Stomach smooth muscle (tissue), 2 donors: ENCODE measurements at regions not wholly inside any gene's neighbourhood (a gene's known extent, or its start where the extent isn't known, plus 50 kb on each side); places are given as distances from the start of the nearest gene placed in this dataset.
A peak's percentile ranks its signal among the peaks of the same experiment; 100 is the strongest.

Experiments used
- H3K27ac ChIP-seq: one replicate; pipeline ENCODE4 v1.7.0; 2013; ENCODE audit warnings: mild to moderate bottlenecking, low read length, inconsistent platforms
- H3K27me3 ChIP-seq, 2 donors: one replicate each; pipeline ENCODE4 v1.7.0; 2013; ENCODE audit warnings: low read length in 2 of 2; ENCODE audit not compliant: insufficient read depth in 2 of 2, control insufficient read depth in 1 of 2
- H3K36me3 ChIP-seq, 2 donors: one replicate each; pipeline ENCODE4 v1.7.0; 2013; ENCODE audit warnings: low read length in 2 of 2; ENCODE audit not compliant: control insufficient read depth in 2 of 2, insufficient read depth in 2 of 2
- H3K4me1 ChIP-seq: one replicate; pipeline ENCODE4 v1.7.0; 2013; ENCODE audit warnings: low read length; ENCODE audit not compliant: control insufficient read depth, insufficient read depth
- H3K4me3 ChIP-seq, 2 donors: one replicate each; pipeline ENCODE4 v1.7.0; 2013; ENCODE audit warnings: low read length in 2 of 2
- H3K9ac ChIP-seq, 2 donors: one replicate each; pipeline ENCODE4 v1.7.0; 2013; ENCODE audit warnings: low read length in 2 of 2, mild to moderate bottlenecking in 1 of 2
- H3K9me3 ChIP-seq, 2 donors: one replicate each; pipeline ENCODE4 v1.7.0; 2013; ENCODE audit warnings: low read length in 2 of 2; ENCODE audit not compliant: control insufficient read depth in 2 of 2
- donor health status: healthy.
- donor health status: Pancreatic carcinoma.

DNA sequence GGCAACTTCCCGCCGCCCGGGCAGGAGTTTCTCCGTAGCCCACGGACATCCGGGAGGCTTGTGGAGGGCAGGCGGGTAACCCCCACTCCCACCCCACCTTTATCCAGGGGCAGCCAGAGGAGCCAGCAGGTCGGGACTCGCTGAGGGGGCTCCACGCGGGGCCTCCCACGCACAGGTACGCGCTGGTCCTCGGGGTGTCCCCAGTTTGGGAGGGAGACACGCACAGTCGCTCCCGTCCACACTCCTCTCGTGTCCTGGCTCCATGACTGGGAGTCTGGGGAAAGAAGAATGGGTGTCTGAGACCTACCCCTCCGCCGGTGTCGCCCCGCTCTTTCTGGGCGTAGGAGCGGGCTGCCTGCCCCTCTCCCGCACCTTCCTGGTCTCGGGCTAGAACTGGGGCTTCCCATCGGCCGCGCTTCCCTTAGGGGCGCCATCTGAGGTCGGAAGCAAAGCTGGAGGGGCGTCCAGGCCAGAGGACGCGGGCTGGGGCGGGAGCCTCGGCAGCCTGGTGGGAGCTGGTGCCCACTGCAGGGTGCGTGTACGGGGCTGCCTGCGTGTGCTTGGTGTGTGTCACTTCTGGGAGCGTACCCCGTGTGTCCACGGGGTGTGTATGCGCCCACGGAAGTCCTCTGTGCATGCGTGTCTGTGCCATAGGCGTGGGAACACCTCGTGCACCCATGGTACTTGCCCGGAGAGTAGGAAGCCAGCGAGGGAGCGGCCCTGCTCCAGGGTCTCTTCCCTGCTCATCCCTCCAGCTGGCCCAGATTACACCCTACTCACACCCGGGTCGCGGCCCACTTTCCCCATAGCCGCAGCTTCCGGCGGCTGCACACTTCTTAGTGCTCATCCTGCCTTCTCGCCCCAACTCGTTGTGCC is 73.0 kb upstream of the LEP start:
- Histone ChIP-seq H3K4me3 (peak overlapping the region; percentile 25 to 55), H3K27ac (no peak overlapping the region), H3K4me1 (peaks cover 16% of the 10 kb centered on the region), H3K9me3 (no peaks in the 10 kb centered on the region), H3K9ac (no peak overlapping the region), H3K27me3 (peaks cover 53 to 59% of the 10 kb centered on the region in 2 donors), H3K36me3 (no peaks in the 10 kb centered on the region)

DNA sequence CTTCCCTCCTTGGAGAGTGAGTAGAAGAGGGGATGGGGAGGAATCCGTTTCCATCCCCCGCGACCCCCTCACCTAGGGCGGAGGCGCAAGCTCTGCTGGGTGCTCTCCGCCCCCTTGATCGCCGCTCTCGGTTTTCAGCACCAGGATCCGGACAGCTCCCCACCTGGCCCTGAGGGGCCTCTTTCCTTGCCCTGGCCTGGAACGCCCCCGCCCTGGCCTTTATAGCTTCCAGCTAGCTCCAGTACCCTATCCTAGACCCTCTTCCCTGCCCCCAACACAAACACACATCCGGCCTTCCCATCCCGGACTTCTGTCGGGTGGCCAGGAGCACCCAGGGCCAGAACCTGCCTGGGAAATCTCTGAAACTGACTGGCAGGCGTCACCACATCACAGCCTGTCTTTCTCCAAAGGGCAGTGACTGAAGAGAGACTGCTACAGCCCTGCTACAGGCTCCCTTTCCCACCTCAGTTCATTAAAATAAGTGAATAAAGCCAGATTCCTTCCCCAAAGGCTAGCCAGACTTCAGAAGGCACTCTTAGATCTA is 72.3 kb upstream of the LEP start:
- no peak overlapping the region for H3K9ac ChIP-seq
- H3K27me3 ChIP-seq = peaks cover 46 to 60% of the 10 kb centered on the region in 2 donors
- peak overlapping the region in 1 of 2 donors; percentile 3 for H3K4me3 ChIP-seq
- no peak overlapping the region for H3K27ac ChIP-seq
- H3K4me1 ChIP-seq = peaks cover 16% of the 10 kb centered on the region
- H3K36me3 ChIP-seq = no peaks in the 10 kb centered on the region
- no peaks in the 10 kb centered on the region for H3K9me3 ChIP-seq

DNA sequence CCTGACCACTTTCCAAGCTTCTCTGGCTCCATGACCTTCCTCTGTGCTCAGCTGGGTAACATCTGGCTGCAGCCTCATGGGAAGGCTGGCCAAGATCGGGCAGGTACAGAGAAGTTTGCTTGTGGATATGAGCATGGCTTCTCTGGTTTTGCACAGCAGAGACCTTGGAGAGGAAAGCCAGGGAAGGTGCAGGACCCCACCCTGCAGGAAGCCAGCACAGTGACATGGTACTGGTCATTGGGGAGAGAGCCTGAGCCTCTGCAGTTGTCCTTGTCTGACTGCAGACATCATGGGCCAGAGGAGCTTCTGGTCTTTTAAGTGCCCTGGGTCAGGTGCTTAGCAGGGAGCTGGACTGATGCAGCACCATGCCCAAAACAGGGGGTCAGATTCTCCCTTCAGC is 70.6 kb upstream of the LEP start:
- Histone ChIP-seq H3K27ac (no peak overlapping the region), H3K27me3 (peaks cover 35 to 49% of the 10 kb centered on the region in 2 donors), H3K4me1 (peaks cover 16% of the 10 kb centered on the region), H3K4me3 (no peak overlapping the region), H3K9ac (no peak overlapping the region), H3K36me3 (no peaks in the 10 kb centered on the region), H3K9me3 (no peaks in the 10 kb centered on the region)

DNA sequence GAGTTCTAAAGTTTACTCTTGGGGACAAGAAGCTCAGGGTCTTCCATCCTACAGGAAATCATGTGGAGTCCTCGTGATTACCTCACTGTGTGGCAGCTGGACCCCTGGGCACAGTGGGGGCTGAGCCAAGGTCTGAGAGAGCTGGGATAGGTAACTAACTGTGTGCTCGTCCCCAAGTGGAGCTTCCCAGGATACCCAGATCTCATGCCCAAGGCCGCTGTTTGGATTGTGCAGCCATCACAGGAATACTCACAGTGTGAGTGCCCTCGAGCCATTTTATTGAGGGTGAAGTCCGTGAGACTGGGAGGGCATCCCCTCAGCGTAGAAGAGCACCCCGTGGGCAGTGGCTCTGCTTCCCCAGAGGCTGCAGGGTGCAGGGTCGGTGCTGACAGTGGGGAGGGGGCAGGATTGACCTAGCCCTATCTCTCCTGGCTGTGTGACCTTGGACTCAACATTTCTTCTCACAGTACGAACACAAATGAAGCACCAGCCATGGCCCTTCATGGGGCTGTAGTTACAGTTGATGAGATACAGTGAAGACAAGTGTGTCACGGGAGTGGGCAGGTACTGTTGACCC is 69.6 kb upstream of the LEP start:
- H3K27me3 ChIP-seq = peaks cover 25 to 40% of the 10 kb centered on the region in 2 donors

DNA sequence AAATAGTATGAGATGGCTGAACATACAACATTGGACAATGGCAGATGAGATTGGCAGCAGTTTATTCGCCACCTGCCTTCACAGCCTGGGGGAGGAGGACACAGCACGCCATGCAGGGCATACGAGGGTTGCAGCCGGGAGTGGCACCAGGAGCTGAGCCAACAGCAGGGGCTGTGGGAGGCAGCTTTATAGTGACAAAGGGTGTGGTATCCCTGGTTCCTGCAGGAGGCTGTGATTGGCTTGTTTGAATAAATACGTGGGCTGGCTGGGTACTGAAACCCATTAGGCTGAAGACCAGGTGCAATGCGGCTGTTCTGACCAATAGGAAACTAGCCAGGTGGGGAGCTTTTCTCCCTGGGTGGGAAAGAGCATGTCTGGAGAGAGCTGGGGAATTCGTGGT is 68.9 kb upstream of the LEP start:
- Histone ChIP-seq H3K4me3 (no peak overlapping the region), H3K9ac (no peak overlapping the region), H3K9me3 (no peaks in the 10 kb centered on the region), H3K27ac (no peak overlapping the region), H3K4me1 (peaks cover 6% of the 10 kb centered on the region), H3K27me3 (peaks cover 18 to 44% of the 10 kb centered on the region in 2 donors), H3K36me3 (no peaks in the 10 kb centered on the region)

More for the DNA sequence above, 69.6 kb upstream of the LEP start:
- Histone ChIP-seq H3K4me1 (peaks cover 13% of the 10 kb centered on the region), H3K27ac (no peak overlapping the region), H3K36me3 (no peaks in the 10 kb centered on the region), H3K9me3 (no peaks in the 10 kb centered on the region), H3K9ac (no peak overlapping the region), H3K4me3 (no peak overlapping the region)

DNA sequence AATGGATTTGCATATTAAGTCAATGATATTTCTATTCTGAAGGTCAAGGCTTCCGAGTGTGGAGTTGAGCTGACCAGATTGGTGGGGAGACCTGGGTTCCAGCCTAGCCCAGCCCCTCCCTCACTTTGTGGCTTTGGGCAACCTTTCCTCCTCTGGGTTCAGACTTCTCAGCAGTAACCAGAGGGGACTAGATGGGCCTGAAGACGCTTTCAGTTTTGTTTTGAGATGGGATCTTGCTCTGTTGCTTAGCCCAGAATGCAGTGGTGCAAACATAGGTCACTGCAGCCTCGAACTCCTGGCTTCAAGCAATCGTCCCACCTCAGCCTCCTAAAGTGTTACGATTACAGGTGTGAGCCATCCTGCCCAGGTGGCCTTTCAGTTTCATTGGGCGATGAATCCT is 68.1 kb upstream of the LEP start:
- Histone ChIP-seq H3K27me3 (peaks cover 12 to 42% of the 10 kb centered on the region in 2 donors), H3K36me3 (no peaks in the 10 kb centered on the region), H3K27ac (no peak overlapping the region), H3K9ac (no peak overlapping the region), H3K9me3 (no peaks in the 10 kb centered on the region), H3K4me1 (peaks cover 2% of the 10 kb centered on the region), H3K4me3 (no peak overlapping the region)

DNA sequence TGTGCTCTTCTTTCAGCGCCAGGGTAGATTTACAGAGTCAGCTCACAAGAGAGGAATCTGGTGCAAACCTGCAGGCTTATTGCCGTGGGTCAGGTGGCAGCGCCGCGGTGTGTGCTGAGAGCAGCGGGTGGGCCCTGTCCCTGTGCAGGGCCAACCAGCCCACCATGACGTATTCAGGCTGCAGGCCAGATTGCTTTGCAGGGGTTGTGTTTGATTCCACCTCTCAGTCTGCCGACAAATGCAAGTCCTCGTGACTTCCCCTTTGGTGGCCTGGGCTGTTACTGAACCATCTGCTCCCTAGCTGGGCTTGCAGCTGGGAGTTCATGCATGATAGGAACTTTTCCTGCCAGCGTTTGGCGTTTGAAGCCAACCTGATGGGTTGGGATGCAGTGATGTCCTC is 66.7 kb upstream of the LEP start:
- no peaks in the 10 kb centered on the region for H3K9me3 ChIP-seq
- no peak overlapping the region for H3K4me3 ChIP-seq
- H3K9ac ChIP-seq = no peak overlapping the region
- H3K4me1 ChIP-seq = no peaks in the 10 kb centered on the region
- H3K27ac ChIP-seq = no peak overlapping the region
- peaks cover 5 to 39% of the 10 kb centered on the region in 2 donors for H3K27me3 ChIP-seq
- H3K36me3 ChIP-seq = no peaks in the 10 kb centered on the region

DNA sequence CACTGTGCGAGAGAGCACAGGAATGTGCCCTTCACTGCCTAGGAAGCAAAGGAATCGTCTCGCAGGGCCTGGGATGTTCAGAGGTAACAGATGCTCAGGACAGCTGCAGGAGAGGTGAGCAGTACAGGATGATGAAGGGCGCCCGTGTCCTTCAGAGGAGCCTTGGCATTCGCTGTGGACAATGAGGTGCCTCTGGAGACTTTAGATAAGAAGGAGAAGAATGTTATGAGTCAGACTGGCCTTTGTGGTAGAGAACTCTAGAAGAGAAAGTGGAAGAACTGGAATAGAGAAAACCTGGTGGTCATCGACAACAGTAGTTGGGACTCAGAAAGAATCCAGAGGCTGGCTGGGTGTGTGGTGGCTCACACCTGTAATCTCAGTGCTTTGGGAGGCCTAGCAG is 64.4 kb upstream of the LEP start:
- no peak overlapping the region for H3K27ac ChIP-seq
- H3K4me3 ChIP-seq = no peak overlapping the region
- H3K9me3 ChIP-seq = no peaks in the 10 kb centered on the region
- H3K4me1 ChIP-seq = no peaks in the 10 kb centered on the region
- H3K9ac ChIP-seq = no peak overlapping the region
- H3K27me3 ChIP-seq = peaks cover 5 to 30% of the 10 kb centered on the region in 2 donors
- no peaks in the 10 kb centered on the region for H3K36me3 ChIP-seq

DNA sequence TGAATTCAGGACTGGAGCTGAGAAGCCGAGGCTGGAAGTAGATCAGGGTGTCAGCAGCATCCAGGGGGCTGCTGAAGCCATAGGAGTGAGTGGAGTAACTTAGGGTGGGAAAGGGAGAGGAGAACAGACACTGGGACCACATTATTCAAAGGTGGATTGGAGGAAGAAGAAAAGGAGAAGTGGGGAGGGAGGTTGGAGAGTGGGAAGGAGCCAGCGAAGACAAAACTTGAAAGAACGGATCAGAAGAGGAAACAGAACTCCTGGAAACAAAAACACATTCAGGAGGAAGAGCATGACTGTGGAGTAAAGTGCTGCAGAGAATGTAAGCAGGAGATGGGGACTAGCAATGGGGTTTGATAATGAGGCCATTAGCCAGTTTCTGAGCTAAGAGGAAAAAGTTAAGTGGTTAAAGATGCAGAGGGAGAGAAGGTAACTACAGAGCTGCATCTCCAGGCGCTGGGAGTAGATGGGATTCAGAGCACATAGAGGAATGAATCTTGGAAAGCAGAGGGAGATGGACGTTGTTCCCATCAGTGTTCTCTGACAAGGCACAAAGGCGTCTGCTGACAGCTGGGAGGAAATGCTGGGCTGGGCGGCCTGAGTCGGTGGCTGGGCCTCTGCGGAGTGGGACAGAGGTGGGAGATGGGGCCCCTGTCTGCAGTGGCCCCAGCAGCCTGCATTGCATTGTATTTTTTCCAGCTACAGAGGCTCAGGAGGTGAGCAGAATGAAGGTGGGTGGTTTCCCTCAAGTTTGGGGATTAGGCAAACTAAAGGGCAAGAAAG is 63.1 kb upstream of the LEP start:
- no peak overlapping the region for H3K9ac ChIP-seq
- no peak overlapping the region for H3K27ac ChIP-seq
- no peaks in the 10 kb centered on the region for H3K36me3 ChIP-seq
- no peaks in the 10 kb centered on the region for H3K4me1 ChIP-seq
- H3K9me3 ChIP-seq = no peaks in the 10 kb centered on the region
- H3K27me3 ChIP-seq = peaks cover 5 to 26% of the 10 kb centered on the region in 2 donors
- H3K4me3 ChIP-seq = no peak overlapping the region

DNA sequence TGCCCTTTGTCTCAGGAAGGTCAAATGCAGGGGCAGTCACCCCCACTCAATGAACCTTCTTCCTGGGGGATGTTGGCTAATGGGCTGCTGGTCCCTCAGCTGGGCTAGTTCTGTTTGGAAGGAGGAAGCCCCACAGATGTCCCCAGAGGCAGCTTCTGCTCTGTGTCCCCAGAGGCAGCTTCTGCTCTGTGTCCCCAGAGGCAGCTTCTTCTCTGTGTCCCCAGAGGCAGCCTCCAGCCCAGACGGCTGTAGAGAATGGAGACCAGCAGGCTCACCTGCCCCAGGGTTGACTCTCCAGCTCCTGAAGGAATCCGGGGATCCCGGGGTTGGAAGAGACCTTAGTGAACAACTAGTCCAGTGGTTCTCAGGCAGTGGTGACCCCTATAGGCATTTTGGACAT is 62.5 kb upstream of the LEP start:
- Histone ChIP-seq H3K4me1 (no peaks in the 10 kb centered on the region), H3K9ac (no peak overlapping the region), H3K27ac (no peak overlapping the region), H3K36me3 (no peaks in the 10 kb centered on the region), H3K9me3 (no peaks in the 10 kb centered on the region), H3K4me3 (no peak overlapping the region), H3K27me3 (peaks cover 5 to 24% of the 10 kb centered on the region in 2 donors)
